ENCODE measurements at regions not wholly inside any gene's neighbourhood (a gene's known extent, or its start where the extent isn't known, plus 50 kb on each side); places are given as distances from the start of the nearest gene placed in this dataset.
"Not testable (repeated sequence)": the region's sequence is repeated elsewhere in the genome, so short reads cannot be mapped to it uniquely, and the experiment has no call there.

DNA sequence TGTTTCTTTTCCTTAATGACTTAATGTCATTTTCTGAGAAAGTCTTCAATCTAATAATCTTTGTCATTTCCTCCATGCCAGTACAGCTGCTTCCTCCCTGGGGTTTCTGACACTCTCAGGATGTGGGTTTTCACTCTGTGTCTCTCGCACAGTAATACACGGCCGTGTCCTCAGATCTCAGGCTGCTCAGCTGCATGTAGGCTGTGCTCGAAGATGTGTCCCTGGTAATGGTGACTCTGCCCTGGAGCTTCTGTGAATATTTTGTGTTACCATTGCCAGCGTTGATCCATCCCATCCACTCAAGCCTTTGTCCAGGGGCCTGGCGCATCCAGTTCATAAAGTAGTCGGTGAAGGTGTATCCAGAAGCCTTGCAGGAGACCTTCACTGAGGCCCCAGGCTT lies 97.6 kb downstream of the OR4M2 start:
- H3K4ac ChIP-seq (ENCODE audit: low read length); H2AFZ ChIP-seq (ENCODE audit: low read length); H3K23ac ChIP-seq (ENCODE audit: low read depth, low read length, poor library complexity); H2BK15ac ChIP-seq (ENCODE audit: low read length); H3K4me2 ChIP-seq (ENCODE audit: insufficient read depth, low read length, poor library complexity, severe bottlenecking); H3K18ac ChIP-seq (ENCODE audit: low read length); H4K8ac ChIP-seq (ENCODE audit: low read depth, low read length); H2AK5ac ChIP-seq (ENCODE audit: low read depth, low read length); H3K9ac ChIP-seq (ENCODE audit: low read depth, low read length, poor library complexity); H2BK120ac ChIP-seq (ENCODE audit: low read depth, low read length); DNase-seq (ENCODE audit: low spot score); H3K4me3 ChIP-seq (ENCODE audit: low read length in 2 of 2); H3K79me1 ChIP-seq (ENCODE audit: low read depth, low read length); H3K36me3 ChIP-seq (replicated peaks in 1 of 2; ENCODE audit: control insufficient read depth in 2 of 2, insufficient read depth in 2 of 2, low read length in 2 of 2); H3K27me3 ChIP-seq (ENCODE audit: control insufficient read depth in 3 of 3, insufficient read depth in 3 of 3, low read depth in 1 of 3, low read length in 3 of 3); H2BK5ac ChIP-seq (ENCODE audit: low read length); H3K27ac ChIP-seq (replicated peaks; ENCODE audit: low read length); H4K91ac ChIP-seq (ENCODE audit: low read depth, low read length, poor library complexity); H3K9me3 ChIP-seq (replicated peaks in 1 of 2; ENCODE audit: control insufficient read depth in 2 of 2, insufficient read depth in 1 of 2, low read depth in 1 of 2, low read length in 2 of 2); H2BK12ac ChIP-seq (ENCODE audit: low read length); H3K4me1 ChIP-seq (ENCODE audit: control insufficient read depth in 2 of 2, insufficient read depth in 1 of 2, low read depth in 1 of 2, low read length in 2 of 2); H3K14ac ChIP-seq (ENCODE audit: low read length): not testable (repeated sequence)
- no CpG with 5 or more reads among the region's 7 CpGs for WGBS, 2 donors (ENCODE audit: extremely low coverage in 2 of 2, insufficient read length in 2 of 2, insufficient replicate concordance in 1 of 2)

GRCh38 chr15:22178438-22178837 lies 98.1 kb downstream of the OR4M2 start:
- H3K27ac ChIP-seq (replicated peaks; ENCODE audit: low read length); H4K8ac ChIP-seq (ENCODE audit: low read depth, low read length); H2BK120ac ChIP-seq (ENCODE audit: low read depth, low read length); H2BK15ac ChIP-seq (ENCODE audit: low read length); H3K36me3 ChIP-seq (replicated peaks in 1 of 2; ENCODE audit: control insufficient read depth in 2 of 2, insufficient read depth in 2 of 2, low read length in 2 of 2); H2BK5ac ChIP-seq (ENCODE audit: low read length); H3K4me3 ChIP-seq (ENCODE audit: low read length in 2 of 2); H3K23ac ChIP-seq (ENCODE audit: low read depth, low read length, poor library complexity); H2AFZ ChIP-seq (ENCODE audit: low read length); H3K18ac ChIP-seq (ENCODE audit: low read length); H3K4ac ChIP-seq (ENCODE audit: low read length); H3K27me3 ChIP-seq (ENCODE audit: control insufficient read depth in 3 of 3, insufficient read depth in 3 of 3, low read depth in 1 of 3, low read length in 3 of 3); H2AK5ac ChIP-seq (ENCODE audit: low read depth, low read length); H2BK12ac ChIP-seq (ENCODE audit: low read length); H3K79me1 ChIP-seq (ENCODE audit: low read depth, low read length); DNase-seq (ENCODE audit: low spot score); H3K9ac ChIP-seq (ENCODE audit: low read depth, low read length, poor library complexity); H3K9me3 ChIP-seq (replicated peaks in 1 of 2; ENCODE audit: control insufficient read depth in 2 of 2, insufficient read depth in 1 of 2, low read depth in 1 of 2, low read length in 2 of 2); H3K4me1 ChIP-seq (ENCODE audit: control insufficient read depth in 2 of 2, insufficient read depth in 1 of 2, low read depth in 1 of 2, low read length in 2 of 2); H4K91ac ChIP-seq (ENCODE audit: low read depth, low read length, poor library complexity); H3K14ac ChIP-seq (ENCODE audit: low read length); H3K4me2 ChIP-seq (ENCODE audit: insufficient read depth, low read length, poor library complexity, severe bottlenecking): not testable (repeated sequence)
- no CpG with 5 or more reads among the region's 1 CpG for WGBS, 2 donors (ENCODE audit: extremely low coverage in 2 of 2, insufficient read length in 2 of 2, insufficient replicate concordance in 1 of 2)

- H3K23ac ChIP-seq (ENCODE audit: low read depth, low read length, poor library complexity); H3K14ac ChIP-seq (ENCODE audit: low read length); H3K36me3 ChIP-seq (replicated peaks in 1 of 2; ENCODE audit: control insufficient read depth in 2 of 2, insufficient read depth in 2 of 2, low read length in 2 of 2); H2AFZ ChIP-seq (ENCODE audit: low read length); H3K79me1 ChIP-seq (ENCODE audit: low read depth, low read length); H3K9me3 ChIP-seq (replicated peaks in 1 of 2; ENCODE audit: control insufficient read depth in 2 of 2, insufficient read depth in 1 of 2, low read depth in 1 of 2, low read length in 2 of 2); H3K4me2 ChIP-seq (ENCODE audit: insufficient read depth, low read length, poor library complexity, severe bottlenecking); H3K4me3 ChIP-seq (ENCODE audit: low read length in 2 of 2); H3K9ac ChIP-seq (ENCODE audit: low read depth, low read length, poor library complexity); H4K8ac ChIP-seq (ENCODE audit: low read depth, low read length); DNase-seq (ENCODE audit: low spot score); H3K4ac ChIP-seq (ENCODE audit: low read length); H3K27me3 ChIP-seq (ENCODE audit: control insufficient read depth in 3 of 3, insufficient read depth in 3 of 3, low read depth in 1 of 3, low read length in 3 of 3); H2BK15ac ChIP-seq (ENCODE audit: low read length); H3K18ac ChIP-seq (ENCODE audit: low read length); H3K4me1 ChIP-seq (ENCODE audit: control insufficient read depth in 2 of 2, insufficient read depth in 1 of 2, low read depth in 1 of 2, low read length in 2 of 2); H2BK120ac ChIP-seq (ENCODE audit: low read depth, low read length); H2BK12ac ChIP-seq (ENCODE audit: low read length); H2BK5ac ChIP-seq (ENCODE audit: low read length); H4K91ac ChIP-seq (ENCODE audit: low read depth, low read length, poor library complexity); H2AK5ac ChIP-seq (ENCODE audit: low read depth, low read length); H3K27ac ChIP-seq (replicated peaks; ENCODE audit: low read length): not testable (repeated sequence)
- WGBS, 2 donors (ENCODE audit: extremely low coverage in 2 of 2, insufficient read length in 2 of 2, insufficient replicate concordance in 1 of 2) = no CpG with 5 or more reads among the region's 3 CpGs
Observed at GRCh38 chr15:22179043-22179442, 98.7 kb downstream of the OR4M2 start.

DNA sequence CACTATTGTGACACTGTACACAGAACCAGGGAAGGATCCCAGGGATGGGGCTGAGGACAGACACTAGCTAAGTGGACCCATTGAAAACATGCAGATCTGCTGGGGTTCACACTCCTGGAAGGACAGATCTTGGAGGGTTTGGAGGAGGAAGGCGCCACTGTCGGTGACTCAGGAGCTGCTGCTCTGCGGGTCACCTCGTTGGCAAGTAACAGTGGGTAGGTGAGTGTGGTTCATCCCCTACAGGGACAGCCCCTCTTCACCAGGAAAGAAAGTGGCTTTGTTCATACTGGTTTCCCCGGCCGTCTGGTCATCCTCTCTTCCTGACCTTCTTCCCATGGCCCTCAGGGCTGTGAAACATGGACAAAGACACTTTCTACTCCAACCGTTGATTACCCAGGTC lies 100.3 kb downstream of the OR4M2 start:
- H3K27me3 ChIP-seq (ENCODE audit: control insufficient read depth in 3 of 3, insufficient read depth in 3 of 3, low read depth in 1 of 3, low read length in 3 of 3); H4K8ac ChIP-seq (ENCODE audit: low read depth, low read length); H3K36me3 ChIP-seq (replicated peaks in 1 of 2; ENCODE audit: control insufficient read depth in 2 of 2, insufficient read depth in 2 of 2, low read length in 2 of 2); H2BK120ac ChIP-seq (ENCODE audit: low read depth, low read length); H3K18ac ChIP-seq (ENCODE audit: low read length); H2BK5ac ChIP-seq (ENCODE audit: low read length); H3K27ac ChIP-seq (replicated peaks; ENCODE audit: low read length); H3K23ac ChIP-seq (ENCODE audit: low read depth, low read length, poor library complexity); H4K91ac ChIP-seq (ENCODE audit: low read depth, low read length, poor library complexity); H3K4me1 ChIP-seq (ENCODE audit: control insufficient read depth in 2 of 2, insufficient read depth in 1 of 2, low read depth in 1 of 2, low read length in 2 of 2); H3K14ac ChIP-seq (ENCODE audit: low read length); H3K4me3 ChIP-seq (ENCODE audit: low read length in 2 of 2); H3K79me1 ChIP-seq (ENCODE audit: low read depth, low read length); H3K9me3 ChIP-seq (replicated peaks in 1 of 2; ENCODE audit: control insufficient read depth in 2 of 2, insufficient read depth in 1 of 2, low read depth in 1 of 2, low read length in 2 of 2); H2AFZ ChIP-seq (ENCODE audit: low read length); H2BK12ac ChIP-seq (ENCODE audit: low read length); H2AK5ac ChIP-seq (ENCODE audit: low read depth, low read length); H2BK15ac ChIP-seq (ENCODE audit: low read length); H3K4me2 ChIP-seq (ENCODE audit: insufficient read depth, low read length, poor library complexity, severe bottlenecking); H3K4ac ChIP-seq (ENCODE audit: low read length); DNase-seq (ENCODE audit: low spot score); H3K9ac ChIP-seq (ENCODE audit: low read depth, low read length, poor library complexity): not testable (repeated sequence)
- no CpG with 5 or more reads among the region's 7 CpGs for WGBS, 2 donors (ENCODE audit: extremely low coverage in 2 of 2, insufficient read length in 2 of 2, insufficient replicate concordance in 1 of 2)

Data from neuronal stem cell (in vitro differentiated cells).